Activated CD4-positive, alpha-beta memory T cell treated with anti-CD3 and anti-CD28 coated beads for 36 hours (primary cell): ENCODE measurements at regions not wholly inside any gene's neighbourhood (a gene's known extent, or its start where the extent isn't known, plus 50 kb on each side); places are given as distances from the start of the nearest gene placed in this dataset.
A peak's percentile ranks its signal among the peaks of the same experiment; 100 is the strongest.

Source experiments
- CTCF ChIA-PET: fragments of 350-600 bp; sonication (Branson Sonifier 250); formaldehyde crosslinking; loops from one replicate; lab custom pipeline; 2021; ENCODE audit warnings: antibody characterized with exemption, inconsistent platforms; lab: Charles Lee
- POLR2A ChIA-PET: fragments of 350-600 bp; sonication (Branson Sonifier 250); formaldehyde crosslinking; loops from one replicate; lab custom pipeline; 2021; ENCODE audit warnings: antibody characterized with exemption; lab: Charles Lee
- DNase-seq: peaks from one replicate; pipeline ENCODE4 v3.0.0-alpha.2; 2020
- H3K27ac Mint-ChIP-seq: one replicate; pipeline ENCODE4 v1.8.0; 2021; ENCODE audit warnings: mixed read lengths
- H3K27me3 Mint-ChIP-seq: one replicate; pipeline ENCODE4 v1.8.0; 2021; ENCODE audit warnings: mixed read lengths
- H3K36me3 Mint-ChIP-seq: one replicate; pipeline ENCODE4 v1.8.0; 2021; ENCODE audit warnings: mixed read lengths
- H3K4me1 Mint-ChIP-seq: one replicate; pipeline ENCODE4 v1.8.0; 2021; ENCODE audit warnings: low read depth, mixed read lengths
- H3K4me3 Mint-ChIP-seq: one replicate; pipeline ENCODE4 v1.8.0; 2021; ENCODE audit warnings: mild to moderate bottlenecking, mixed read lengths
- H3K9me3 Mint-ChIP-seq: one replicate; pipeline ENCODE4 v1.8.0; 2021; ENCODE audit warnings: mixed read lengths
- intact Hi-C: fragments of 100-400 bp; cut with micrococcal nuclease; formaldehyde crosslinking; loops from one replicate; pipeline ENCODE4 v1.15.1; 2023

DNA sequence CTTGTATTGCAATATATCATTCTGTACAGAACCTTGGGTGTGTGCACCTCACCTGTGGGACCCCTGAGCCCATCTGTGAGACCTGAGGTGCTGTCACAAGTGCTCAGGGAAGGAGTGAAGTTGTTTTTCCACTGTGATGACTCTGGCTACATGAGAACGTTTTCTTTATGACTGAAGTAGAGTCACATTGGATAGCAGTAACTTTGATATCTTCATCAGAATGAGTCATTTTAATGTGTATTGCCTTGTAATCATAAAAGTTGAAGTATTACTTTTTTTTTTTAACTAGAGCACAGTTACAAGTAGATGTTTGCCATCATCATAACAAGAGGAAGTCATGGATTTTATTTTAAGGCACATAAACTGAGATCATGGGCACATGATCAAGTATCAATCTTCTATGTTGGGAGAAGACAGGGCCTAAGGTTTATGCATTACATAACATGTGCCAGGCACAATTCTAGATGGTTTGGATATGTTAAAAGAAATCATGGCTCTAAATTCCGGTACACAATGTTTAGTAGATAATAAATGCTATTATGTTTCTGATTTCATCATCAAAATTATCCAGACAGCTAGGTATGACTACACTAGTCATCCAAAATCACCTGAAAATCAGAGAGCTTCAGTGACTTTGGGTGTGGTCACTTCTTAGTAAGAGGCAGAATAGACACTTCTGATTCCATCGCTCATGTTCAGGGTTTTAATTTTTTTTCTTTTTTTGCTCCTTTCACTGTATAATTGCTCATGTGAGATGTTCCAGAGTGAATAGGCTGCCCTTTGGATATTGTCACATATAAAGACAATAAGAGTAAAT, 82.7 kb upstream of the KLF6 start:
- no peak overlapping the region for H3K4me3 Mint-ChIP-seq
- intact Hi-C loops, result loop anchor here (1.0 to 5.0 kb wide), 8 partner anchors 8 to 910 kb away; no protein-coding TSS in a partner anchor
- H3K4me1 Mint-ChIP-seq, result peaks cover 71% of the 10 kb centered on the region

DNA sequence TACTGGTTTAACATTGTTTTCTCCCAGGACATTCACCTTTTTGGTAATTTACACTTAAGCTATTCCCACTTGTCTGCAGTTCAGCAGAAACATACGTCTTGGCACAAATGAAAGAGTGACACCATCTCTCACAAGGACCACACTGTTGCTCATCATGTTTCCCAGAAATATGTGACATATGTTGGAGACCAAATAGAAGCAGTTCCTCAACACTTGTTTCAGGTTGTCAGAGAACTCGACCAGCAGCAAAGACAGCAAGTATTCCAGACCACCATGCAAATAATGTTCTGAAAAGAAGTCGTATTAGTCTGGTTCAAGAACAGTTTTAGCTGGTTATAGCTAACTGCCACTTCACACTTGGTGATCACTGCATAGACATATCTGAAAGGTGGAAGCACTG, 81.3 kb upstream of the KLF6 start:
- Mint-ChIP-seq H3K4me3 (no peak overlapping the region), H3K4me1 (peaks cover 65% of the 10 kb centered on the region), H3K36me3 (no peaks in the 10 kb centered on the region), H3K27ac (peak overlapping the region; percentile 93), H3K27me3 (no peaks in the 10 kb centered on the region), H3K9me3 (no peaks in the 10 kb centered on the region)
- DNase-seq, result peak; percentile 49
- POLR2A ChIA-PET, result interaction anchor here (0.8 to 5.8 kb wide), 17 partner anchors 10 to 126 kb away, joined by 3 to 115 read pairs (median 10); partner anchors contain the start of gene KLF6
- CTCF ChIA-PET, result interaction anchor here (0.8 to 3.0 kb wide), 4 partner anchors 14 to 59 kb away, joined by 4 to 12 read pairs (median 6); no protein-coding TSS in a partner anchor
- intact Hi-C loops, result loop anchor here (1.0 to 5.0 kb wide), 6 partner anchors 14 to 911 kb away; no protein-coding TSS in a partner anchor

More for the DNA sequence above, 82.7 kb upstream of the KLF6 start:
- DNase-seq, result peak; percentile 59
- H3K27me3 Mint-ChIP-seq, result no peaks in the 10 kb centered on the region
- H3K36me3 Mint-ChIP-seq, result no peaks in the 10 kb centered on the region
- CTCF ChIA-PET, result interaction anchor here (0.7 to 3.0 kb wide), 2 partner anchors 15 to 27 kb away, joined by 3 to 12 read pairs; no protein-coding TSS in a partner anchor
- H3K9me3 Mint-ChIP-seq, result no peaks in the 10 kb centered on the region
- H3K27ac Mint-ChIP-seq, result peak overlapping the region; percentile 93
- POLR2A ChIA-PET, result interaction anchor here (1.0 to 5.8 kb wide), 11 partner anchors 8 to 785 kb away, joined by 3 to 115 read pairs (median 15); partner anchors contain the start of gene KLF6

DNA sequence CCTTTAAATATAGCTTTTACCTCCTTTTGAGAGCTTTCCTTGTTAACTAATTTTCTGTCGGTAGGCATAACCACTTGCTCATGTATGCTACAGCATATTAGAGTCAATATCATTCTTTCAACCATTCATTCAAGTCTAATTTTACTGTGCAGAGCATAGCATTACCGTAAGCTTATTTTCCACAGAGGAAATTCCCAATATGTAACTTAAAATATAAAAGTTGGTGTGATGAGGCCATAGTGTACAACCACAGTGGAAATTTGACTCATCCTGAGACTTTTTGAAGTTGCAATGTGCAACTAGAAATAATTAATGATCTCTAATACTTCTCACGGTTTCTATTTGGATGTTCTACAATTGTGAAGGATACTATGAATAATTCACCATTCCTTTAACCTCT, 80.6 kb upstream of the KLF6 start:
- Mint-ChIP-seq H3K4me3 (no peak overlapping the region), H3K36me3 (no peaks in the 10 kb centered on the region), H3K4me1 (peaks cover 70% of the 10 kb centered on the region), H3K27me3 (no peaks in the 10 kb centered on the region), H3K9me3 (no peaks in the 10 kb centered on the region), H3K27ac (peak overlapping the region; percentile 93)
- no peak for DNase-seq
- POLR2A ChIA-PET, result interaction anchor here (0.8 to 5.8 kb wide), 17 partner anchors 10 to 489 kb away, joined by 3 to 115 read pairs (median 9); partner anchors contain the start of gene KLF6
- CTCF ChIA-PET, result interaction anchor here (0.6 to 3.0 kb wide), 7 partner anchors 13 to 669 kb away, joined by 3 to 12 read pairs (median 3); partner anchors contain the start of gene KLF6
- intact Hi-C loops, result loop anchor here (1.0 to 5.0 kb wide), 2 partner anchors 125 to 912 kb away; no protein-coding TSS in a partner anchor

DNA sequence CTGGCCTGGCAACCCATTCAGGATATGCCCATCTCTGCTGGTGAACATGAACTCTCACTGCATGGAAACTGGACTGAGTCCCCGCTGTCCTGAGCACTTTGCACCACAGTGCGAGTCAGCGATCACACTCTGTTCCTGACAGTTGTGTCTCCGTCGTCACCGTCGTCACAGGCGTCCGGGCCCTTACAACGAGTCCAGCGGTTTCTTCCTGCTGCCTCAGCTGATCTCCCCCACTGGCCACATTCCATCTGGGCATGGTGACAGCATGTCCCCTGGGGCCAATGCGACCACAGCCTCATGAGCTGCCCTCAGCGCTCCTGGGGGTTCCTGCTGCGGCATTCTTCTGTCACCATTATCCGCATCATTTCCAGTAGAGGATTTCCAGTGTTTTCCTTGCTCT, 76.8 kb upstream of the KLF6 start:
- ChIA-PET CTCF (no interaction called here), POLR2A (no interaction called here)
- no peak for DNase-seq
- Mint-ChIP-seq H3K27me3 (no peaks in the 10 kb centered on the region), H3K4me1 (peaks cover 45% of the 10 kb centered on the region), H3K4me3 (no peak overlapping the region), H3K36me3 (no peaks in the 10 kb centered on the region), H3K27ac (peak overlapping the region; percentile 38), H3K9me3 (no peaks in the 10 kb centered on the region)
- intact Hi-C loops, result no loop called here

DNA sequence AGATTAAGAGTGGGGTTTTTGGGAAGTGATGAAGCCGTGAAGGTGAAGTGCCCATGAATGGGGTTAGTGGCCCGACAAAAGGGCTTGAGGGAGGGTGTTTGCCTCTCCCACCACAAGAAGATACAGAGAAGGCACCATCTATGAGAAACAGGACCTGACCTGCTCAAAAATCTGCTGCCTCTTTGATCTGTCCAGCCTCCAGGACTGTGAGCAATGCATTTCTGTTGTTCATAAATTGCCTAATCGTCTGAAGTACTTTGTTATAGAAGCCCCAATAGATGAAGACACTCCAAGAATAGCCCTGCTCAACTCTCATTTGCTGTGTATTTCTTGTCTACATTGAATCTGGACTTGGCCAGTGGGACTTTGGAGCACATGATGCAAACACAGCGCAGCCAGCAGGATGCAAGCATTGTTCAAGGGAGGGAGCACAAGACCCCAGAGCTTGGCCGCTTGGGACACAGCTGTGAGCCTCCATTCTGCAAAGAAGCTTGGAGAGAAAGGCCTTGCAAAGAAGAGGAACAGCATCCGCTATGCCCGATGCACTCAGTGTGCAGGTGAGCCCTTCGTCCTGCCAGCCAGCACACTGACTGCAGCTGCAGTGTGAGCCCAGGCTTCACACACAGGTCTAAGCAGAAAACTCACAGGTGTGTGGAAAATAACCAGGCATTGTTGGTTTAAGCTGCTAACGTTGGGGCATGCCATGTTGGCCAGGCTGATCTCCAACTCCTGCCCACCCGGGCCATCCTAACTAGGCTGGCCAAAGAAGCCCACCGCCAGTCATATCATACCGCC, 73.2 kb upstream of the KLF6 start:
- CTCF ChIA-PET, result no interaction called here
- POLR2A ChIA-PET, result interaction anchor here (0.6 kb wide), 2 partner anchors 22 to 67 kb away, joined by 3 to 4 read pairs; no protein-coding TSS in a partner anchor
- H3K27me3 Mint-ChIP-seq, result no peaks in the 10 kb centered on the region

DNA sequence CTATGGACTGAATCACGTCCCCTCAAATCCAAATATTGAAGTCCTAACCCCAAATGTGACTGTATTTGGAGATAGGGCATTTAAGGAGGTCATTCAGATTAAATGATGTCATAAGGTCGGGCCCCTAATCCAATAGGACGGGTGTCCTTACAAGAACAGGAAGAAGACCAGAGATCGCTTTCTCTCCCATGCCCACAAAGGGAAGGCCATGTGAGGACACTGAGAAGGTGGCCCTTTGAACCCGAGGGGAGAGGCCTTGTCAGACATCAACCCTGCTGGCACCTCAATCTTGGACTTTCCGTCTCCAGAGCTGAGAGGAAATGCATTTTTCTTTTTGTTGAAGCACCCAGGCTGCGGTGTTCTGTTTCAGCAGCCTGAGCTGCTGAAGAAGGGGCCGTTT, 72.3 kb upstream of the KLF6 start:
- H3K27me3 Mint-ChIP-seq, result no peaks in the 10 kb centered on the region
- CTCF ChIA-PET, result no interaction called here
- DNase-seq, result no peak
- H3K4me3 Mint-ChIP-seq, result no peak overlapping the region
- no peaks in the 10 kb centered on the region for H3K9me3 Mint-ChIP-seq
- no peak overlapping the region for H3K27ac Mint-ChIP-seq
- H3K4me1 Mint-ChIP-seq, result peaks cover 28% of the 10 kb centered on the region
- intact Hi-C loops, result no loop called here
- H3K36me3 Mint-ChIP-seq, result no peaks in the 10 kb centered on the region
- POLR2A ChIA-PET, result interaction anchor here (0.6 kb wide), 1 partner anchor 68 kb away, joined by 4 read pairs; no protein-coding TSS in a partner anchor

More for the DNA sequence above, 73.2 kb upstream of the KLF6 start:
- intact Hi-C loops, result no loop called here
- no peak overlapping the region for H3K27ac Mint-ChIP-seq
- no peak overlapping the region for H3K4me3 Mint-ChIP-seq
- H3K4me1 Mint-ChIP-seq, result peaks cover 19% of the 10 kb centered on the region
- H3K36me3 Mint-ChIP-seq, result no peaks in the 10 kb centered on the region
- no peaks in the 10 kb centered on the region for H3K9me3 Mint-ChIP-seq
- no peak for DNase-seq

DNA sequence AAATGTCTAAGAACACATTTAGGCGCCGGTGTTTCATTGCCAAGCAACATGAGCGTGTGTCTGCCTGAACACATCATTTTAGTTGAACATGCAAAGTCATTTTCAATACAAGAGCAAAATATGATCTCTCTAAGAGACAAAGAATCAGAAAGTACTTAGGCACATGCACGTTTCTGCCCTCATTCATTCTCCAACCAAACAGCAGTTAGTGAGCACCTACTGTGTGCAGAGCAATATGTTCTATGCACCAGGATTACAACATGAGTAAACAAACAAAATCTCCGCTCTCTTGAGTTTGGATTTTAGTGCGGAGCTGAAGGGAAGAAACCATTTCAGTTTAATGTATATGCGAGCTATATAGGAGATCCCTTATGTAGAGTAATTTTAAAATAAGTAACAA, 71.6 kb upstream of the KLF6 start:
- Mint-ChIP-seq H3K27ac (no peak overlapping the region), H3K36me3 (no peaks in the 10 kb centered on the region), H3K27me3 (no peaks in the 10 kb centered on the region), H3K4me3 (no peak overlapping the region), H3K4me1 (peaks cover 30% of the 10 kb centered on the region), H3K9me3 (no peaks in the 10 kb centered on the region)
- POLR2A ChIA-PET, result interaction anchor here (6.5 kb wide), 1 partner anchor 10 kb away, joined by 96 read pairs; no protein-coding TSS in a partner anchor
- no peak for DNase-seq
- intact Hi-C loops, result no loop called here
- CTCF ChIA-PET, result no interaction called here

DNA sequence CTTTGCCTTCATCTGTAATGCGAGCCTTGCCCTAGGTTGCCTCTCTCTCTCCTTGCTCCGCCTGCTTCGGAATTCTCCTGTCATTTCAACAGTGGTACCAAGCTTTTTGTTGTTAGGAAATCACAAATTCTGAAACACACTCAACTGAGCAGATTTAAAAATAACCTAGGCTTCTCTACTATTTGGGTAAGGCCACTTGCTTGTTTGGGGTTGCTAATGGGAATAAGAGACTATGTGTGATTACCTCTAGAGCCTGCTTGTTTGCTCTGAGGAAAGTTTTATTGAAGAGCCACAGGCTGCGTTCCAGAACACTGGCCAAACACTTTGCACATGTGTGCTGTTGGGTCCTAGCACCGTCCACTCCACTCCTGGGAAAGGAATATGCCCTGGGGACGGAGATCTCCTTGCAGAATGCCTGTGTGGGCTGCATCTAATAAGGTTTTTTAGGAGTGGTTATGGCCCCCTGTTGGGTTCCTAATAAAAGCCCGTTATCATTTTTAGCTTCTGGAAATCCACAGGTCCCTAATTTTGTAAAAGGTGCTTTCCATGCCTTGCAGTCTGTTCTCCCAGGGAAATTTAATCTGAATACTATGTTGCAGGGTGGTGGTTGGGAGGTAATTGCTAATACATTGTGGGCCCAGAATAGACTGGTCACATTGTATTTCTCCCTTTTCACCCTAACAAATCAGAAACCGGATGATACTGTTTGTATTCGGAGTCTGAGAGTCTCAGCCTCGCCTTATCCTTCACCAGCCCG, 68.7 kb upstream of the KLF6 start:
- H3K36me3 Mint-ChIP-seq, result peaks cover 1% of the 10 kb centered on the region
- no peaks in the 10 kb centered on the region for H3K9me3 Mint-ChIP-seq
- H3K27ac Mint-ChIP-seq, result peak overlapping the region; percentile 42
- POLR2A ChIA-PET, result interaction anchor here (0.7 to 6.5 kb wide), 10 partner anchors 13 to 113 kb away, joined by 3 to 103 read pairs (median 20); partner anchors contain the start of gene KLF6
- no peak for DNase-seq
- CTCF ChIA-PET, result interaction anchor here (1.6 to 2.3 kb wide), 3 partner anchors 13 to 42 kb away, joined by 6 to 12 read pairs (median 8); no protein-coding TSS in a partner anchor
- H3K4me1 Mint-ChIP-seq, result peaks cover 44% of the 10 kb centered on the region
- intact Hi-C loops, result no loop called here
- H3K27me3 Mint-ChIP-seq, result no peaks in the 10 kb centered on the region
- H3K4me3 Mint-ChIP-seq, result no peak overlapping the region

DNA sequence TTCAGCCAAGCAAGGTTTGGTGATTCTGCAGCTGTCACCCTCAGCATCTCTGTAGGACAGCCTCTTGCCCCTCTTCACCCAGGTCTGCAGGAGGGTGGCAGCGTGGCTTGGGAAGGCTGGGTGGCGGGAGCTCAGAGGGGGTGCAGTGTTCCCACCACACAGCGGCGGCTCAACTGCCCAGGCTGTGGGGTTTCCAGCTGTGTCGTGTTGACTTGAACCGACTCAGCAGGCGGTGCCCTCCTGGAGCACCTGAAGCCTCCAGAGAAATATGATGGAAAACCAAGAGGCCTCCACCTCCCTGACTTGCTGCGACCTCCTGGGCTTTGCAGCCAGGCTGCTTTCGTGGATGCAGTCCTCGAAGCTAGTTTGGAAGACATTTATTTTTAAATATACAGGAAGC, 68.0 kb upstream of the KLF6 start:
- POLR2A ChIA-PET, result interaction anchor here (1.0 to 6.5 kb wide), 15 partner anchors 14 to 113 kb away, joined by 3 to 103 read pairs (median 11); partner anchors contain the start of gene KLF6
- no peaks in the 10 kb centered on the region for H3K27me3 Mint-ChIP-seq
- H3K4me1 Mint-ChIP-seq, result peaks cover 49% of the 10 kb centered on the region
- no peak for DNase-seq
- no peaks in the 10 kb centered on the region for H3K9me3 Mint-ChIP-seq
- intact Hi-C loops, result no loop called here
- H3K36me3 Mint-ChIP-seq, result peaks cover 1% of the 10 kb centered on the region
- H3K4me3 Mint-ChIP-seq, result no peak overlapping the region
- CTCF ChIA-PET, result interaction anchor here (1.6 to 2.3 kb wide), 3 partner anchors 13 to 42 kb away, joined by 6 to 12 read pairs (median 8); no protein-coding TSS in a partner anchor
- H3K27ac Mint-ChIP-seq, result peak overlapping the region; percentile 92

DNA sequence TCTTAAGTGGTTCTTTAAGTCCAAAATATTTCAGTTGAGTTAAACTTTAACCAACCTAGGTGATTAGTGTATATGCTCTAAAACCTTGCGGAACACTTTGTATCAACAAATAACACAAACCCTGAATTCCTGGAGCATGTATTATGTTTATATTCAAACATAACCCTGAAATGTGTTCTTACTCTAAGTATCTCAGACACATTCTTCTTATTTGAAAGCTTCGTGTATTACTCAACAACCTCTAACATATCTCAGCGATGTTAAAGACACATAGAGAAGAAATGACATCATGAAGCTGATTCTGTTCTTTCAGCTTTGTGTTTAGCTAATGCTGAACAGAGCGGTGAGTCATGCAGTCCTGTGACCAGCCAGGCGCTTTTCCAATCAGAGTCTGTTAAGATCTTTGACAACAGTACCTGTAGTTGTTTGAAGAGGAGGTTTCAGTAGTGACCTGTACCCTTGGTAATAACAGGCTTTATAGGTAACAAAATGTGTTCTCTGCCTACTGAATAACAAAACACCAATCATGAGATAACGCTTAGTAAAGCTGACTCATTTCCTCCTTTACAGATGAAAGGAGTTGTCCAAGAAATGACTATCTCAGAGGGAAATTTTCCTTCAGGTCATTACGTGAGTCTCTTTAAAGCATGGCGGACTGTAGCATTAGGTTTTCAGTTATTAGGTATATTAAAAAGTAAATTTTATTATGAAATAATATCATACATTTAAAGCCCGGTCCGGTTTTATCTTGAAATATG, 67.3 kb upstream of the KLF6 start:
- intact Hi-C loops, result loop anchor here (1.0 kb wide), 13 partner anchors 14 to 800 kb away; partner anchors contain the start of gene KLF6
- H3K36me3 Mint-ChIP-seq, result peaks cover 1% of the 10 kb centered on the region
- POLR2A ChIA-PET, result interaction anchor here (0.9 to 6.5 kb wide), 20 partner anchors 15 to 230 kb away, joined by 3 to 103 read pairs (median 8); partner anchors contain the start of gene KLF6
- H3K9me3 Mint-ChIP-seq, result no peaks in the 10 kb centered on the region
- no peaks in the 10 kb centered on the region for H3K27me3 Mint-ChIP-seq
- H3K27ac Mint-ChIP-seq, result peak overlapping the region; percentile 92
- peaks cover 53% of the 10 kb centered on the region for H3K4me1 Mint-ChIP-seq
- peak; percentile 86 for DNase-seq
- CTCF ChIA-PET, result interaction anchor here (0.9 to 2.3 kb wide), 7 partner anchors 14 to 278 kb away, joined by 3 to 12 read pairs (median 8); no protein-coding TSS in a partner anchor
- H3K4me3 Mint-ChIP-seq, result peak overlapping the region; percentile 36
